H1 (cell line): ENCODE measurements at regions not wholly inside any gene's neighbourhood (a gene's known extent, or its start where the extent isn't known, plus 50 kb on each side); places are given as distances from the start of the nearest gene placed in this dataset.

Experiments
- CTCF ChIA-PET: fragments of 300-600 bp; sonication (Branson Sonifier 250); formaldehyde crosslinking; loops from one replicate; lab custom pipeline; 2021; ENCODE audit not compliant: partially characterized antibody; lab: Charles Lee
- POLR2A ChIA-PET: fragments of 300-600 bp; sonication (Branson Sonifier 250); formaldehyde crosslinking; loops from one replicate; lab custom pipeline; 2021; ENCODE audit warnings: inconsistent platforms; ENCODE audit not compliant: partially characterized antibody; lab: Charles Lee
- DNase-seq, 2 experiments: peaks; one replicate each; pipeline versions ENCODE4 v3.0.0 to v3.0.0-alpha.2; 2010 to 2022; ENCODE audit warnings: low spot score in 2 of 2, low read depth in 1 of 2, mixed read lengths in 1 of 2
- FAIRE-seq: peaks from 2 replicates; lab custom pipeline; 2011; peaks lifted over from hg19 to GRCh38; lab: Jason Lieb, UNC
- H2AFZ ChIP-seq: 2 replicates; pipeline ENCODE4 v1.8.1; 2012; ENCODE audit warnings: low read length, inconsistent platforms
- H2AK5ac ChIP-seq: 2 replicates; pipeline ENCODE4 v1.6.1; 2013; ENCODE audit warnings: low read depth, low read length
- H2BK120ac ChIP-seq: replicated peaks from 2 replicates; pipeline ENCODE3; 2013; ENCODE audit warnings: low read depth, low read length, inconsistent platforms
- H2BK12ac ChIP-seq: 2 replicates; pipeline ENCODE4 v1.6.1; 2013; ENCODE audit warnings: low read depth, low read length
- H2BK15ac ChIP-seq: 2 replicates; pipeline ENCODE4 v1.6.1; 2013; ENCODE audit warnings: low read length
- H2BK20ac ChIP-seq: 2 replicates; pipeline ENCODE4 v1.6.1; 2013; ENCODE audit warnings: low read length
- H2BK5ac ChIP-seq: 2 replicates; pipeline ENCODE4 v1.6.1; 2013; ENCODE audit warnings: low read depth, low read length
- H3K14ac ChIP-seq: 2 replicates; pipeline ENCODE4 v1.6.1; 2013; ENCODE audit warnings: inconsistent platforms; ENCODE audit not compliant: insufficient read length
- H3K18ac ChIP-seq: 2 replicates; pipeline ENCODE4 v1.6.1; 2013; ENCODE audit warnings: low read length; ENCODE audit errors: extremely low read depth
- H3K23ac ChIP-seq: 2 replicates; pipeline ENCODE4 v1.6.1; 2013; ENCODE audit warnings: inconsistent platforms; ENCODE audit not compliant: insufficient read length
- H3K23me2 ChIP-seq: 2 replicates; pipeline ENCODE4 v1.6.1; 2013; ENCODE audit warnings: low read depth, low read length
- H3K27ac ChIP-seq: 2 replicates; pipeline ENCODE4 v1.6.1; 2011; ENCODE audit warnings: low read depth, low read length, inconsistent platforms
- H3K27me3 ChIP-seq, 4 experiments: replicated peaks in 1 of 4; 1 replicate in 1 of 4; 2 replicates in 3 of 4; pipeline versions ENCODE4 v1.6.1 to v1.8.1; 2011 to 2013; ENCODE audit warnings: low read length in 3 of 4, mild to moderate bottlenecking in 3 of 4, inconsistent platforms in 2 of 4, mixed read lengths in 2 of 4, moderate library complexity in 1 of 4; ENCODE audit not compliant: control insufficient read depth in 3 of 4, insufficient read depth in 3 of 4; ENCODE audit errors: extremely low read depth in 1 of 4
- H3K36me3 ChIP-seq, 4 experiments: 2 replicates each; pipeline versions ENCODE4 v1.6.1 to v1.8.1; 2011 to 2013; ENCODE audit warnings: mild to moderate bottlenecking in 4 of 4, low read length in 3 of 4, moderate library complexity in 2 of 4, control low read depth in 1 of 4, inconsistent platforms in 1 of 4; ENCODE audit not compliant: insufficient read depth in 4 of 4, control insufficient read depth in 2 of 4
- H3K4ac ChIP-seq: replicated peaks from 2 replicates; pipeline ENCODE3; 2013; ENCODE audit warnings: low read length, low read depth, mixed read lengths, inconsistent platforms; ENCODE audit not compliant: insufficient read length
- H3K4me1 ChIP-seq, 4 experiments: replicated peaks in 1 of 4; 1 replicate in 1 of 4; 2 replicates in 3 of 4; pipeline versions ENCODE4 v1.6.1 to v1.8.1; 2011 to 2013; ENCODE audit warnings: low read length in 3 of 4, inconsistent platforms in 2 of 4, mixed read lengths in 1 of 4; ENCODE audit not compliant: insufficient read depth in 4 of 4, control insufficient read depth in 3 of 4
- H3K4me2 ChIP-seq, 2 experiments: 2 replicates each; pipeline versions ENCODE4 v1.6.1 to v1.8.1; 2011 to 2013; ENCODE audit warnings: low read depth in 2 of 2, low read length in 2 of 2, control low read depth in 1 of 2, inconsistent platforms in 1 of 2, mild to moderate bottlenecking in 1 of 2; ENCODE audit not compliant: insufficient read depth in 1 of 2
- H3K4me3 ChIP-seq, 4 experiments: fragments of 200-600, 300-600 bp in 1 of 4; sonication (generic), shearing (Covaris generic), sonication (Bioruptor Twin) in 1 of 4; 2 replicates each; pipeline versions ENCODE4 v1.5.1 to v1.8.1; 2011 to 2016; ENCODE audit warnings: low read length in 4 of 4, low read depth in 3 of 4, control low read depth in 2 of 4, inconsistent platforms in 2 of 4, mild to moderate bottlenecking in 2 of 4, mixed read lengths in 1 of 4, moderate library complexity in 1 of 4; ENCODE audit not compliant: insufficient read depth in 2 of 4; ENCODE audit errors: extremely low read depth in 1 of 4
- H3K56ac ChIP-seq: replicated peaks from 2 replicates; pipeline ENCODE3; 2013; ENCODE audit warnings: low read depth, mild to moderate bottlenecking, mixed read lengths, low read length, inconsistent platforms; ENCODE audit not compliant: insufficient read length
- H3K79me1 ChIP-seq: 2 replicates; pipeline ENCODE4 v1.6.1; 2013; ENCODE audit warnings: low read depth, low read length, control low read depth
- H3K79me2 ChIP-seq, 2 experiments: 2 replicates each; pipeline versions ENCODE4 v1.6.1 to v1.8.1; 2012 to 2013; ENCODE audit warnings: low read length in 2 of 2, mild to moderate bottlenecking in 2 of 2, inconsistent platforms in 1 of 2; ENCODE audit not compliant: insufficient read depth in 2 of 2, control insufficient read depth in 1 of 2
- H3K9ac ChIP-seq, 4 experiments: replicated peaks in 1 of 4; 1 replicate in 1 of 4; 2 replicates in 3 of 4; pipeline versions ENCODE4 v1.6.1 to v1.8.1; 2011 to 2013; ENCODE audit warnings: low read depth in 3 of 4, low read length in 3 of 4, control low read depth in 2 of 4, mild to moderate bottlenecking in 2 of 4, moderate library complexity in 2 of 4, inconsistent platforms in 1 of 4; ENCODE audit errors: extremely low read depth in 1 of 4
- H3K9me3 ChIP-seq, 2 experiments: 2 replicates each; pipeline versions ENCODE4 v1.6.1 to v1.8.1; 2012 to 2013; ENCODE audit warnings: mild to moderate bottlenecking in 2 of 2, moderate library complexity in 2 of 2, control low read depth in 1 of 2, inconsistent platforms in 1 of 2, low read depth in 1 of 2, low read length in 1 of 2, mixed read lengths in 1 of 2; ENCODE audit not compliant: insufficient read depth in 2 of 2
- H4K20me1 ChIP-seq, 2 experiments: replicated peaks in 1 of 2; 2 replicates each; pipeline versions ENCODE3 to v1.8.1; 2011 to 2013; ENCODE audit warnings: inconsistent platforms in 2 of 2, low read length in 2 of 2, mild to moderate bottlenecking in 1 of 2; ENCODE audit not compliant: insufficient read depth in 2 of 2, control insufficient read depth in 1 of 2
- H4K5ac ChIP-seq: 2 replicates; pipeline ENCODE4 v1.6.1; 2013; ENCODE audit warnings: low read length, low read depth, mixed read lengths, inconsistent platforms; ENCODE audit not compliant: insufficient read length
- H4K8ac ChIP-seq: 2 replicates; pipeline ENCODE4 v1.8.0; 2013; ENCODE audit warnings: mild to moderate bottlenecking, moderate library complexity, low read length, inconsistent platforms; ENCODE audit not compliant: insufficient read depth; ENCODE audit errors: extremely low read depth
- H4K91ac ChIP-seq: replicated peaks from 2 replicates; pipeline ENCODE3; 2013; ENCODE audit warnings: low read length, mixed read lengths, inconsistent platforms; ENCODE audit not compliant: insufficient read length
- CBX5 ChIP-seq: fragments of 300-800, 300-1000 bp; sonication (generic); IDR thresholded peaks from 2 replicates; pipeline ENCODE4 v1.7.1; 2016; ENCODE audit warnings: antibody characterized with exemption, low read length, low read depth
- CHD1 ChIP-seq: IDR thresholded peaks from 2 replicates; pipeline ENCODE4 v1.6.1; 2012; ENCODE audit warnings: low read depth, low read length, improper control_type of control experiment
- EGR1 ChIP-seq: IDR thresholded peaks from 2 replicates; pipeline ENCODE4 v1.6.1; 2011; ENCODE audit warnings: low read depth, low read length, borderline replicate concordance
- SIRT6 ChIP-seq: IDR thresholded peaks from one replicate; pipeline ENCODE4 v1.7.1; 2012; ENCODE audit warnings: low read length, inconsistent platforms
- WGBS, 2 experiments: shearing (Covaris generic) in 1 of 2; methylation state at CpG; one replicate each; pipeline versions ENCODE4 v1.1.6 to v1.1.7; 2013 to 2015; ENCODE audit warnings: low lambda C conversion rate in 2 of 2, mixed read lengths in 2 of 2, inconsistent platforms in 1 of 2, low coverage in 1 of 2, missing lambda C conversion rate in 1 of 2; ENCODE audit not compliant: insufficient replicate concordance in 2 of 2, insufficient coverage in 1 of 2, insufficient read length in 1 of 2; ENCODE audit errors: extremely low coverage in 1 of 2, missing lambda C conversion rate in 1 of 2; 5-methylcytosine and 5-hydroxymethylcytosine counted together

DNA sequence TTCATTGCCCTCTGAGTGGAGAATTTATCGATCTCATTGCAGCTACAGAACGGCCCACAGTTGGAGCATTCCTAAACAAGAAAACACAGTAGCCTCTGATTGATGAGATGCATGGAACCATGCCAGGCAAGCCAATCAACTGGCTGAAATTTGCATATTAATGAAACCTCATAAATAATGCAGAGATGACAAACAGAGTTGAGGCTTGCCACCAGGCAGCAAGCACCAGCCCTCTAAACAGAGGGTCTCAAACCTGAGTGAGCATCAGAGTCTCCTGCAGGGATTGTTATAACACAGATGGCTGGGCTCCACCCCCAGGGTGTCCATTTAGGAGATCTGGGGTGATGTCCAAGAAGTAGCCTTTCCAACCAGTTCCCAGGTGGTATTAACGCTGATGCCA is 60.9 kb upstream of the CMKLR1 start:
- ChIA-PET CTCF (interaction anchor here (0.7 to 1.2 kb wide), 6 partner anchors 10 to 208 kb away, joined by 3 to 4 read pairs (median 3); no protein-coding TSS in a partner anchor), POLR2A (interaction anchor here (1.1 kb wide), 1 partner anchor 13 kb away, joined by 3 read pairs; no protein-coding TSS in a partner anchor)
- H2BK12ac ChIP-seq = no peak overlapping the region
- H3K36me3 ChIP-seq = no peaks in the 10 kb centered on the region
- FAIRE-seq (peak; percentile 45), DNase-seq (no peak)
- H3K4me2 ChIP-seq = peak overlapping the region in 1 of 2 experiments; percentile 5; a peak in 1 of 4 replicates
- no peak overlapping the region for H2AFZ ChIP-seq
- H3K4me1 ChIP-seq = peaks cover 0 to 11% (median 5%) of the 10 kb centered on the region in 4 experiments; a peak in 3 of 7 replicates
- no peak overlapping the region for H2AK5ac ChIP-seq
- WGBS, 2 experiments = 73% methylated on average over 3 of the region's 3 CpGs; no CpG with 5 or more reads in 1 of the 2 experiments
- H3K4ac ChIP-seq = no peak overlapping the region
- no peak overlapping the region for H3K18ac ChIP-seq
- no peak overlapping the region for H3K27ac ChIP-seq
- no peak overlapping the region for H4K91ac ChIP-seq
- H3K79me1 ChIP-seq = no peaks in the 10 kb centered on the region
- H3K14ac ChIP-seq = no peak overlapping the region
- no peak overlapping the region for H4K5ac ChIP-seq
- no peak for TF ChIP-seq SIRT6
- no peak for TF ChIP-seq EGR1
- TF ChIP-seq CHD1 = no peak
- no peak for TF ChIP-seq CBX5
- no peak overlapping the region for H2BK20ac ChIP-seq
- H3K4me3 ChIP-seq = no peak overlapping the region
- no peaks in the 10 kb centered on the region for H4K20me1 ChIP-seq
- no peaks in the 10 kb centered on the region for H3K79me2 ChIP-seq
- no peak overlapping the region for H3K56ac ChIP-seq
- no peak overlapping the region for H3K9ac ChIP-seq
- H3K27me3 ChIP-seq = no peaks in the 10 kb centered on the region
- H2BK120ac ChIP-seq = no peak overlapping the region
- no peak overlapping the region for H2BK15ac ChIP-seq
- no peak overlapping the region for H4K8ac ChIP-seq
- no peaks in the 10 kb centered on the region for H3K9me3 ChIP-seq
- no peak overlapping the region for H2BK5ac ChIP-seq
- H3K23me2 ChIP-seq = no peaks in the 10 kb centered on the region
- no peak overlapping the region for H3K23ac ChIP-seq
